SK-N-SH (cell line): ENCODE measurements at regions not wholly inside any gene's neighbourhood (a gene's known extent, or its start where the extent isn't known, plus 50 kb on each side); places are given as distances from the start of the nearest gene placed in this dataset.

Source experiments
- CTCF ChIA-PET: fragments of 300-600, 350-600 bp; formaldehyde crosslinking; extraction: SDS; loops from one replicate; lab custom pipeline; 2021; lab: Yijun Ruan, JAX
- POLR2A ChIA-PET: fragments of 350-600 bp; sonication (Branson Sonifier 250); formaldehyde crosslinking; extraction: SDS; loops from one replicate; lab custom pipeline; 2020; ENCODE audit warnings: antibody characterized with exemption, inconsistent platforms; lab: Yijun Ruan, JAX
- DNase-seq: peaks from one replicate; pipeline ENCODE4 v3.0.0; 2012
- H2AFZ ChIP-seq: fragments of 200-600 bp; sonication (generic); 2 replicates; pipeline ENCODE4 v1.8.1; 2016; ENCODE audit warnings: antibody characterized with exemption, mild to moderate bottlenecking, low read depth
- H3F3A ChIP-seq: fragments of 200-600 bp; sonication (generic); replicated peaks from 2 replicates; pipeline ENCODE3; 2016; ENCODE audit warnings: antibody characterized with exemption, mild to moderate bottlenecking; ENCODE audit not compliant: insufficient read depth
- H3K27ac ChIP-seq, 2 experiments: fragments of 200-500 bp in 1 of 2; fragments of 200-600 bp in 1 of 2; sonication (Bioruptor generic) in 1 of 2; sonication (generic), shearing (Covaris generic) in 1 of 2; 2 replicates each; pipeline versions ENCODE4 v1.5.1 to v1.6.1; 2014 to 2016; ENCODE audit warnings: low read depth in 2 of 2, inconsistent platforms in 1 of 2, low read length in 1 of 2, mild to moderate bottlenecking in 1 of 2, mixed read lengths in 1 of 2
- H3K27me3 ChIP-seq: fragments of 200-600 bp; sonication (generic), shearing (Covaris generic); 2 replicates; pipeline ENCODE4 v1.6.1; 2016; ENCODE audit warnings: mixed run types; ENCODE audit not compliant: insufficient read depth
- H3K36me3 ChIP-seq, 2 experiments: fragments of 200-500 bp in 1 of 2; fragments of 200-600 bp in 1 of 2; sonication (Bioruptor generic) in 1 of 2; sonication (generic) in 1 of 2; replicated peaks in 1 of 2; 2 replicates each; pipeline versions ENCODE3 to v1.5.1; 2014 to 2016; ENCODE audit warnings: low read length in 1 of 2, mild to moderate bottlenecking in 1 of 2; ENCODE audit not compliant: insufficient read depth in 2 of 2, control insufficient read depth in 1 of 2
- H3K4me1 ChIP-seq, 2 experiments: fragments of 200-500 bp in 1 of 2; fragments of 200-600 bp in 1 of 2; sonication (Bioruptor generic) in 1 of 2; sonication (generic), shearing (Covaris generic) in 1 of 2; 2 replicates each; pipeline versions ENCODE4 v1.5.1 to v1.6.1; 2014 to 2016; ENCODE audit warnings: low read depth in 1 of 2, low read length in 1 of 2, mixed run types in 1 of 2; ENCODE audit not compliant: insufficient read depth in 2 of 2, control insufficient read depth in 1 of 2
- H3K4me2 ChIP-seq: fragments of 200-600 bp; sonication (generic), shearing (Covaris generic); 2 replicates; pipeline ENCODE4 v1.6.1; 2017; ENCODE audit warnings: mixed run types
- H3K4me3 ChIP-seq, 2 experiments: fragments of 200-500 bp in 1 of 2; fragments of 200-600 bp in 1 of 2; sonication (Bioruptor generic) in 1 of 2; sonication (generic), shearing (Covaris generic) in 1 of 2; 2 replicates each; pipeline versions ENCODE4 v1.5.1 to v1.8.1; 2014 to 2016; ENCODE audit warnings: low read depth in 2 of 2, inconsistent platforms in 1 of 2, low read length in 1 of 2, mild to moderate bottlenecking in 1 of 2, mixed read lengths in 1 of 2, moderate library complexity in 1 of 2
- H3K79me2 ChIP-seq: fragments of 200-600 bp; sonication (generic); 2 replicates; pipeline ENCODE4 v1.8.1; 2017; ENCODE audit warnings: mild to moderate bottlenecking; ENCODE audit not compliant: insufficient read depth
- H3K9ac ChIP-seq: fragments of 200-600 bp; sonication (generic); 2 replicates; pipeline ENCODE4 v1.6.1; 2017; ENCODE audit warnings: mixed run types
- H3K9me2 ChIP-seq: fragments of 200-600 bp; sonication (generic); 2 replicates; pipeline ENCODE4 v1.6.1; 2017; ENCODE audit warnings: mixed run types
- H3K9me3 ChIP-seq: fragments of 200-600 bp; sonication (generic); 2 replicates; pipeline ENCODE4 v1.6.1; 2017; ENCODE audit warnings: mixed run types, mild to moderate bottlenecking, moderate library complexity
- H4K20me1 ChIP-seq: fragments of 200-600 bp; sonication (generic); 2 replicates; pipeline ENCODE4 v1.6.1; 2017; ENCODE audit warnings: mild to moderate bottlenecking, mixed run types; ENCODE audit not compliant: insufficient read depth
- CHD2 ChIP-seq: fragments of 150-350 bp; IDR thresholded peaks from 2 replicates; pipeline ENCODE4 v1.6.1; 2018; ENCODE audit warnings: low read length; ENCODE audit not compliant: partially characterized antibody
- EP300 ChIP-seq, 2 experiments: IDR thresholded peaks; 2 replicates each; pipeline versions ENCODE4 v1.4.0 to v1.6.1; 2012; ENCODE audit warnings: borderline replicate concordance in 1 of 2, low read depth in 1 of 2, low read length in 1 of 2
- FOSL2 ChIP-seq: IDR thresholded peaks from 2 replicates; pipeline ENCODE4 v1.4.0; 2012; ENCODE audit warnings: low read depth, mild to moderate bottlenecking, moderate library complexity, borderline replicate concordance
- FOXM1 ChIP-seq: IDR thresholded peaks from 2 replicates; pipeline ENCODE4 v1.4.0; 2012; ENCODE audit warnings: low read depth, mild to moderate bottlenecking
- GATA2 ChIP-seq: sonication (generic); formaldehyde crosslinking; IDR thresholded peaks from 2 replicates; pipeline ENCODE4 v1.5.0; 2020; ENCODE audit warnings: mild to moderate bottlenecking, missing genetic modification reagents
- IRF3 ChIP-seq: fragments of 150-350 bp; IDR thresholded peaks from 2 replicates; pipeline ENCODE4 v1.6.1; 2016; ENCODE audit warnings: mild to moderate bottlenecking, low read depth, low read length
- MAX ChIP-seq: IDR thresholded peaks from 2 replicates; pipeline ENCODE4 v1.4.0; 2012; ENCODE audit warnings: low read depth
- MEF2A ChIP-seq: IDR thresholded peaks from 2 replicates; pipeline ENCODE4 v1.4.0; 2012; ENCODE audit warnings: low read depth, borderline replicate concordance
- MXI1 ChIP-seq: IDR thresholded peaks from 2 replicates; pipeline ENCODE4 v1.6.1; 2012; ENCODE audit warnings: mild to moderate bottlenecking, low read depth, low read length, improper control_type of control experiment
- PBX3 ChIP-seq: IDR thresholded peaks from 2 replicates; pipeline ENCODE4; 2012
- POLR2AphosphoS5 ChIP-seq: IDR thresholded peaks from 2 replicates; pipeline ENCODE4 v1.6.1; 2012; ENCODE audit warnings: low read depth, low read length
- RAD21 ChIP-seq: IDR thresholded peaks from 2 replicates; pipeline ENCODE4 v1.6.1; 2012; ENCODE audit warnings: mild to moderate bottlenecking, low read length
- RFX5 ChIP-seq: IDR thresholded peaks from 2 replicates; pipeline ENCODE4 v1.6.1; 2012; ENCODE audit warnings: mild to moderate bottlenecking, improper control_type of control experiment, low read length
- TAF1 ChIP-seq: IDR thresholded peaks from 2 replicates; pipeline ENCODE4 v1.6.1; 2012; ENCODE audit warnings: low read depth, mild to moderate bottlenecking, low read length, moderate library complexity, borderline replicate concordance
- TEAD4 ChIP-seq: IDR thresholded peaks from 2 replicates; pipeline ENCODE4 v1.4.0; 2012; ENCODE audit warnings: mild to moderate bottlenecking, borderline replicate concordance; ENCODE audit not compliant: insufficient read depth
- USF2 ChIP-seq: fragments of 150-350 bp; IDR thresholded peaks from 2 replicates; pipeline ENCODE4 v1.6.1; 2017; ENCODE audit warnings: antibody characterized with exemption, low read length, low read depth, borderline replicate concordance
- WGBS: methylation state at CpG from one replicate; pipeline ENCODE4 v1.1.6; 2017; ENCODE audit warnings: low lambda C conversion rate; 5-methylcytosine and 5-hydroxymethylcytosine counted together

- DNase-seq, result no peak
- Histone ChIP-seq H3K9me2 (no peaks in the 10 kb centered on the region; the same call in 1 of the 2 replicates), H2AFZ (no peak overlapping the region), H3K4me2 (no peak overlapping the region), H3K4me3 (no peak overlapping the region), H4K20me1 (no peaks in the 10 kb centered on the region), H3K27ac (no peak overlapping the region), H3K79me2 (no peaks in the 10 kb centered on the region), H3K9ac (no peak overlapping the region), H3K4me1 (no peaks in the 10 kb centered on the region), H3F3A (no peaks in the 10 kb centered on the region), H3K36me3 (no peaks in the 10 kb centered on the region), H3K9me3 (no peaks in the 10 kb centered on the region)
- CTCF ChIA-PET, result interaction anchor here (1.0 kb wide), 1 partner anchor 164 kb away, joined by 3 read pairs; no protein-coding TSS in a partner anchor
- 89% methylated on average over 2 of the region's 2 CpGs for WGBS
- TF ChIP-seq TEAD4 (no peak), GATA2 (CRISPR knock-in tag) (no peak), MAX (no peak), RFX5 (no peak), TAF1 (no peak), FOXM1 (no peak), RAD21 (no peak), MEF2A (no peak), MXI1 (no peak), IRF3 (no peak), USF2 (no peak)
- TF ChIP-seq, all 33 proteins: peak for 0
- POLR2A ChIA-PET, result no interaction called here
- H3K27me3 ChIP-seq, result no peaks in the 10 kb centered on the region
Measured at GRCh38 chr4:114116861-114117260, 137.4 kb upstream of the ARSJ start.

- no peak overlapping the region for H3K27ac ChIP-seq
- no peak overlapping the region for H3K4me2 ChIP-seq
- H3F3A ChIP-seq, result no peaks in the 10 kb centered on the region
- WGBS, result 94% methylated on average over 1 of the region's 1 CpG
- no peaks in the 10 kb centered on the region for H3K4me1 ChIP-seq
- TF ChIP-seq PBX3 (no peak), EP300 (IDR thresholded peaks at IDR 0.05; ENCODE audit: borderline replicate concordance in 1 of 2, low read depth in 1 of 2, low read length in 1 of 2) (no peak), FOXM1 (no peak), RAD21 (no peak), TAF1 (no peak), FOSL2 (no peak), POLR2AphosphoS5 (no peak), CHD2 (no peak)
- no peaks in the 10 kb centered on the region for H3K36me3 ChIP-seq
- CTCF ChIA-PET, result no interaction called here
- POLR2A ChIA-PET, result no interaction called here
- no peak overlapping the region for H3K9ac ChIP-seq
- no peaks in the 10 kb centered on the region for H3K27me3 ChIP-seq
- H3K9me3 ChIP-seq, result no peaks in the 10 kb centered on the region
- no peak overlapping the region for H2AFZ ChIP-seq
- H4K20me1 ChIP-seq, result no peaks in the 10 kb centered on the region
- H3K4me3 ChIP-seq, result no peak overlapping the region
- no peak for DNase-seq
- no peaks in the 10 kb centered on the region for H3K9me2 ChIP-seq
- no peaks in the 10 kb centered on the region for H3K79me2 ChIP-seq
Measured at GRCh38 chr4:114121221-114121620, 141.8 kb upstream of the ARSJ start.
